GM12878 (cell line): ENCODE measurements at regions not wholly inside any gene's neighbourhood (a gene's known extent, or its start where the extent isn't known, plus 50 kb on each side); places are given as distances from the start of the nearest gene placed in this dataset.

Experiments used
- ATAC-seq: fragments of 200-7000 bp; cut with Tn5 transposase; 3 replicates; pipeline ENCODE4 v1.9.1; 2020; ENCODE audit warnings: mild to moderate bottlenecking, moderate library complexity
- BruUV-seq: library from RNA; stranded (reverse); fragments of 400-500 nt; replicated peaks from 2 replicates; lab custom pipeline; 2021; lab: Mats Ljungman, UMichigan
- CTCF ChIA-PET: fragments of 300-600 bp; sonication (Branson Sonifier 250); formaldehyde crosslinking; extraction: SDS; loops from one replicate; lab custom pipeline; 2021; ENCODE audit warnings: inconsistent platforms; lab: Yijun Ruan, JAX
- POLR2A ChIA-PET: fragments of 350-600 bp; formaldehyde crosslinking; extraction: SDS; loops from one replicate; lab custom pipeline; 2021; ENCODE audit warnings: inconsistent platforms; lab: Charles Lee
- RAD21 ChIA-PET: fragments of 300-600 bp; sonication (Branson Sonifier 250); formaldehyde crosslinking; loops from one replicate; lab custom pipeline; 2023; ENCODE audit warnings: antibody characterized with exemption; ENCODE audit not compliant: unreplicated experiment; lab: Charles Lee
- SMC1A ChIA-PET: fragments of 300-600 bp; sonication (Branson Sonifier 250); formaldehyde crosslinking; loops from one replicate; lab custom pipeline; 2023; ENCODE audit not compliant: unreplicated experiment, uncharacterized antibody; lab: Charles Lee
- DNase-seq: peaks from one replicate; pipeline ENCODE4 v3.0.0-alpha.2; 2011; ENCODE audit warnings: low read depth, low spot score
- FAIRE-seq: peaks from 3 replicates; lab custom pipeline; 2011; peaks lifted over from hg19 to GRCh38; lab: Jason Lieb, UNC
- H2AFZ ChIP-seq: 2 replicates; pipeline ENCODE4 v1.6.0; 2011; ENCODE audit warnings: low read depth, low read length, control low read depth; ENCODE audit not compliant: control insufficient read depth
- H3K27ac ChIP-seq: 2 replicates; pipeline ENCODE4 v1.5.1; 2011; ENCODE audit warnings: control low read depth; ENCODE audit not compliant: control insufficient read depth, insufficient read depth
- H3K27me3 ChIP-seq, 2 experiments: replicated peaks in 1 of 2; 2 replicates each; pipeline versions ENCODE4 v1.6.0 to v1.6.1; 2011; ENCODE audit warnings: low read length in 1 of 2; ENCODE audit not compliant: control insufficient read depth in 2 of 2, insufficient read depth in 2 of 2
- H3K36me3 ChIP-seq, 2 experiments: 2 replicates each; pipeline ENCODE4 v1.5.1; 2011; ENCODE audit warnings: low read length in 1 of 2; ENCODE audit not compliant: control insufficient read depth in 2 of 2, insufficient read depth in 2 of 2
- H3K4me1 ChIP-seq: 2 replicates; pipeline ENCODE4 v1.6.1; 2011; ENCODE audit warnings: mild to moderate bottlenecking, low read length, moderate library complexity, mixed read lengths; ENCODE audit not compliant: control insufficient read depth, insufficient read depth
- H3K4me2 ChIP-seq: 2 replicates; pipeline ENCODE4 v1.6.0; 2011; ENCODE audit warnings: control low read depth; ENCODE audit not compliant: control insufficient read depth, insufficient read depth
- H3K4me3 ChIP-seq: fragments of 200-600 bp; sonication (generic); 2 replicates; pipeline ENCODE4 v1.5.1; 2016
- H3K79me2 ChIP-seq: 2 replicates; pipeline ENCODE4 v1.6.0; 2011; ENCODE audit warnings: low read length; ENCODE audit not compliant: control insufficient read depth, insufficient read depth
- H3K9ac ChIP-seq: 2 replicates; pipeline ENCODE4 v1.8.0; 2011; ENCODE audit warnings: low read length, control low read depth, mixed read lengths; ENCODE audit not compliant: control insufficient read depth, insufficient read depth
- H3K9me3 ChIP-seq: replicated peaks from 3 replicates; pipeline ENCODE4 v1.5.1; 2011; ENCODE audit warnings: mild to moderate bottlenecking, low read length; ENCODE audit not compliant: control insufficient read depth, insufficient read depth
- H4K20me1 ChIP-seq: 2 replicates; pipeline ENCODE4 v1.6.0; 2011; ENCODE audit not compliant: control insufficient read depth, insufficient read depth
- BACH1 ChIP-seq: fragments of 450-650 bp; IDR thresholded peaks from 2 replicates; pipeline ENCODE4 v1.6.1; 2017; ENCODE audit warnings: mild to moderate bottlenecking, borderline replicate concordance
- CHD1 ChIP-seq: IDR thresholded peaks from 2 replicates; pipeline ENCODE4 v1.6.1; 2012; ENCODE audit warnings: low read depth, low read length, improper control_type of control experiment
- EGR1 ChIP-seq, 2 experiments: IDR thresholded peaks; 1 replicate in 1 of 2; 2 replicates in 1 of 2; pipeline ENCODE4 v1.6.1; 2011 to 2012; ENCODE audit warnings: low read depth in 2 of 2, low read length in 2 of 2, borderline replicate concordance in 1 of 2, mild to moderate bottlenecking in 1 of 2, moderate library complexity in 1 of 2
- MXI1 ChIP-seq: fragments of 150-350 bp; IDR thresholded peaks from 2 replicates; pipeline ENCODE4 v1.6.1; 2011; ENCODE audit warnings: low read depth, mild to moderate bottlenecking, inconsistent platforms, low read length, improper control_type of control experiment
- PAX8 ChIP-seq: fragments of 450-650 bp; IDR thresholded peaks from 2 replicates; pipeline ENCODE4 v1.6.1; 2017; ENCODE audit warnings: mild to moderate bottlenecking, moderate library complexity
- SMAD5 ChIP-seq: IDR thresholded peaks from 2 replicates; pipeline ENCODE4 v1.6.1; 2016; ENCODE audit warnings: antibody characterized with exemption, low read depth
- TCF12 ChIP-seq: IDR thresholded peaks from 2 replicates; pipeline ENCODE4 v1.6.1; 2011; ENCODE audit warnings: low read depth, mild to moderate bottlenecking, low read length
- ZBED1 ChIP-seq: IDR thresholded peaks from 2 replicates; pipeline ENCODE4 v1.6.1; 2016; ENCODE audit warnings: borderline replicate concordance
- WGBS: methylation state at CpG from one replicate; pipeline ENCODE4 v1.1.6; 2016; ENCODE audit warnings: low lambda C conversion rate; ENCODE audit not compliant: insufficient replicate concordance, insufficient coverage; ENCODE audit errors: missing lambda C conversion rate; 5-methylcytosine and 5-hydroxymethylcytosine counted together
- in situ Hi-C: fragments of 300-500 bp; cut with MboI; formaldehyde crosslinking; loops from 9 replicates; pipeline ENCODE4 v1.14.3; 2018; ENCODE audit warnings: mixed read lengths
- intact Hi-C: fragments of 100-400 bp; cut with micrococcal nuclease; formaldehyde crosslinking; loops from one replicate; pipeline ENCODE4 v1.14.2; 2022; ENCODE audit not compliant: unreplicated experiment
- TF ChIP-seq, protein P1 (sequence below): IDR thresholded peaks from 2 replicates; pipeline ENCODE4 v1.6.1; 2011; ENCODE audit warnings: borderline replicate concordance, low read depth, mild to moderate bottlenecking, moderate library complexity, mixed read lengths, low read length; ENCODE audit not compliant: insufficient read depth; ENCODE audit errors: extremely low read length
- TF ChIP-seq, protein P2 (sequence below): fragments of 450-650 bp; formaldehyde crosslinking; IDR thresholded peaks from 2 replicates; pipeline ENCODE4 v1.4.0; 2020; ENCODE audit warnings: mild to moderate bottlenecking, moderate library complexity
- TF ChIP-seq, protein P3 (sequence below): IDR thresholded peaks from 2 replicates; pipeline ENCODE4 v1.6.1; 2012; ENCODE audit warnings: low read depth, low read length, improper control_type of control experiment

DNA sequence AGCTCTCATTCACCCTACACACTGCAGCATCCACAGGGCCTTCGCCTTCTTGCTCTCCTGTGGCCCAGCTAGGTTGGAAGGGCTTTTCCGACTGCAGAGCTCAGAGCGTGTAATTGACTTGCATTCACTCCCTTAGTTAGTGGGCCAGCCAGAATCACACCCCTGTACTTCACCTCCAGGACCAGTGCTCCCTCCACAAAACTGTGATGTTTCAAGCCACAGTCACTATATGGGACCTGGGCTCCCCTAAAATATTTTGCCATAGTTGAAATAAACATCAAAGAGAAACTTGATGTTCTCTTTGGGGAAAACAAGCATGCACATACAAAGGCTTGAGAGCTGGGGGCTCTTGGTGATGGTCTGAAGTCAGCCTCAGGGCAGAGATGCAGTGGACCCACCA lies 69.7 kb upstream of the POU3F3 start (continued):
- TF ChIP-seq, protein P1, sequence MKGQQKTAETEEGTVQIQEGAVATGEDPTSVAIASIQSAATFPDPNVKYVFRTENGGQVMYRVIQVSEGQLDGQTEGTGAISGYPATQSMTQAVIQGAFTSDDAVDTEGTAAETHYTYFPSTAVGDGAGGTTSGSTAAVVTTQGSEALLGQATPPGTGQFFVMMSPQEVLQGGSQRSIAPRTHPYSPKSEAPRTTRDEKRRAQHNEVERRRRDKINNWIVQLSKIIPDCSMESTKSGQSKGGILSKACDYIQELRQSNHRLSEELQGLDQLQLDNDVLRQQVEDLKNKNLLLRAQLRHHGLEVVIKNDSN = no peak
- no peak for TF ChIP-seq PAX8

DNA sequence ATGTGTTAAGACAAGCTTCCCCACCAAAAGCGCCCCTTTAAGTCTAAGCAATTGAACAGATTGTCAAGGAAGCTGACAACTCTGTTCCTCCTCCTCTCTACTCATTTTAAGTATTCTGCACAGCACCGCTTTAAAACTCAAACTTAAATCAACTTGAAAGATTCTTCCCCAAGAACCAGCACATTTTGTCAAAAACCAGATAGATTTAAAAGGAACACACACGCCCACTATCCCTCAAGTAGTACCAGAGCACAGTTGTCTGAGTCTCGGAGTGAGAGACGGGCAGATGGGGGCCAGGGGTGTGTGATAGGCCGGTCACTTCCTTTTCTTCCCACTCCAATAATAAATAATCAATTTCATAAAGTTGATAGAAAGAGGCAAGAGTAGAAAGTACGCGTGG lies 67.7 kb upstream of the POU3F3 start:
- RAD21 ChIA-PET = no interaction called here
- no peak overlapping the region for H3K27ac ChIP-seq
- POLR2A ChIA-PET = no interaction called here
- no peaks in the 10 kb centered on the region for H3K4me1 ChIP-seq
- DNase-seq = no peak
- no peak overlapping the region for H3K4me2 ChIP-seq
- FAIRE-seq = no peak
- no peak overlapping the region for H3K9ac ChIP-seq
- intact Hi-C loops (no loop called here), in situ Hi-C loops (no loop called here)
- ATAC-seq = no peak
- no peaks in the 10 kb centered on the region for H3K79me2 ChIP-seq
- H4K20me1 ChIP-seq = no peaks in the 10 kb centered on the region
- no peak overlapping the region for H3K4me3 ChIP-seq
- no peaks in the 10 kb centered on the region for H3K9me3 ChIP-seq
- no peaks in the 10 kb centered on the region for H3K27me3 ChIP-seq
- H3K36me3 ChIP-seq = no peaks in the 10 kb centered on the region
- 47% methylated on average over 8 of the region's 8 CpGs for WGBS
- no peak overlapping the region for H2AFZ ChIP-seq
- BruUV-seq = no TSS peak
- SMC1A ChIA-PET = no interaction called here
- TF ChIP-seq TCF12 (no peak), CHD1 (no peak)
- CTCF ChIA-PET = no interaction called here

DNA sequence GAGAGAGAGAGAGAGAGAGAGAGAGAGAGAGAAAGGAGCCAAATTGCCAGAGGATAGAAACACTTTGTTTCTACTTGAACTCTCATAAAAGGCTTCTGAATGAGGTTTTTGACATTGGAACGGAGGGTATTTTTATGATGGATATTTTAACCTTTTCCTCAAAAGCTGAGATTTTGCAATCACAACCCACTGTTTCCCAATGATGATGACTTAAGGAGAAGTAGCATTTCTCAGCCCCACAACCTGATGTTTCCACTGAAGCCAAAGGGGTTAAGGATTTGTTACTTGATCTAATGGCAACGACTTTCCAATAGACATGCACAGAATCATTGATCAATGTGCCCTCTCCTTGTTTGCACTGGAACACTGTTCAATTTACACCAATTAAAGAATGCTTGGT lies 67.1 kb upstream of the POU3F3 start:
- FAIRE-seq (no peak), ATAC-seq (no peak), DNase-seq (no peak)
- no peak overlapping the region for H2AFZ ChIP-seq
- no peaks in the 10 kb centered on the region for H3K27me3 ChIP-seq
- H3K4me1 ChIP-seq = no peaks in the 10 kb centered on the region
- in situ Hi-C loops = no loop called here
- no peaks in the 10 kb centered on the region for H3K79me2 ChIP-seq
- H4K20me1 ChIP-seq = no peaks in the 10 kb centered on the region
- WGBS = 0% methylated on average over 2 of the region's 2 CpGs
- CTCF ChIA-PET = no interaction called here
- H3K9me3 ChIP-seq = no peaks in the 10 kb centered on the region
- no peak overlapping the region for H3K4me2 ChIP-seq
- SMC1A ChIA-PET = no interaction called here
- intact Hi-C loops = no loop called here
- no peaks in the 10 kb centered on the region for H3K36me3 ChIP-seq
- BruUV-seq = no TSS peak
- H3K4me3 ChIP-seq = no peak overlapping the region
- RAD21 ChIA-PET = no interaction called here
- H3K9ac ChIP-seq = no peak overlapping the region
- no peak overlapping the region for H3K27ac ChIP-seq
- POLR2A ChIA-PET = no interaction called here
- no peak for TF ChIP-seq SMAD5
- TF ChIP-seq, protein P2, sequence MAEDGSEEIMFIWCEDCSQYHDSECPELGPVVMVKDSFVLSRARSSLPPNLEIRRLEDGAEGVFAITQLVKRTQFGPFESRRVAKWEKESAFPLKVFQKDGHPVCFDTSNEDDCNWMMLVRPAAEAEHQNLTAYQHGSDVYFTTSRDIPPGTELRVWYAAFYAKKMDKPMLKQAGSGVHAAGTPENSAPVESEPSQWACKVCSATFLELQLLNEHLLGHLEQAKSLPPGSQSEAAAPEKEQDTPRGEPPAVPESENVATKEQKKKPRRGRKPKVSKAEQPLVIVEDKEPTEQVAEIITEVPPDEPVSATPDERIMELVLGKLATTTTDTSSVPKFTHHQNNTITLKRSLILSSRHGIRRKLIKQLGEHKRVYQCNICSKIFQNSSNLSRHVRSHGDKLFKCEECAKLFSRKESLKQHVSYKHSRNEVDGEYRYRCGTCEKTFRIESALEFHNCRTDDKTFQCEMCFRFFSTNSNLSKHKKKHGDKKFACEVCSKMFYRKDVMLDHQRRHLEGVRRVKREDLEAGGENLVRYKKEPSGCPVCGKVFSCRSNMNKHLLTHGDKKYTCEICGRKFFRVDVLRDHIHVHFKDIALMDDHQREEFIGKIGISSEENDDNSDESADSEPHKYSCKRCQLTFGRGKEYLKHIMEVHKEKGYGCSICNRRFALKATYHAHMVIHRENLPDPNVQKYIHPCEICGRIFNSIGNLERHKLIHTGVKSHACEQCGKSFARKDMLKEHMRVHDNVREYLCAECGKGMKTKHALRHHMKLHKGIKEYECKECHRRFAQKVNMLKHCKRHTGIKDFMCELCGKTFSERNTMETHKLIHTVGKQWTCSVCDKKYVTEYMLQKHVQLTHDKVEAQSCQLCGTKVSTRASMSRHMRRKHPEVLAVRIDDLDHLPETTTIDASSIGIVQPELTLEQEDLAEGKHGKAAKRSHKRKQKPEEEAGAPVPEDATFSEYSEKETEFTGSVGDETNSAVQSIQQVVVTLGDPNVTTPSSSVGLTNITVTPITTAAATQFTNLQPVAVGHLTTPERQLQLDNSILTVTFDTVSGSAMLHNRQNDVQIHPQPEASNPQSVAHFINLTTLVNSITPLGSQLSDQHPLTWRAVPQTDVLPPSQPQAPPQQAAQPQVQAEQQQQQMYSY (CRISPR knock-in tag) = no peak
- no peak for TF ChIP-seq MXI1
- TF ChIP-seq BACH1 = no peak
- TF ChIP-seq, protein P3, sequence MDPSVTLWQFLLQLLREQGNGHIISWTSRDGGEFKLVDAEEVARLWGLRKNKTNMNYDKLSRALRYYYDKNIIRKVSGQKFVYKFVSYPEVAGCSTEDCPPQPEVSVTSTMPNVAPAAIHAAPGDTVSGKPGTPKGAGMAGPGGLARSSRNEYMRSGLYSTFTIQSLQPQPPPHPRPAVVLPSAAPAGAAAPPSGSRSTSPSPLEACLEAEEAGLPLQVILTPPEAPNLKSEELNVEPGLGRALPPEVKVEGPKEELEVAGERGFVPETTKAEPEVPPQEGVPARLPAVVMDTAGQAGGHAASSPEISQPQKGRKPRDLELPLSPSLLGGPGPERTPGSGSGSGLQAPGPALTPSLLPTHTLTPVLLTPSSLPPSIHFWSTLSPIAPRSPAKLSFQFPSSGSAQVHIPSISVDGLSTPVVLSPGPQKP = no peak
- TF ChIP-seq EGR1 (IDR thresholded peaks at IDR 0.05; ENCODE audit: borderline replicate concordance in 1 of 2, low read depth in 2 of 2, low read length in 2 of 2) = no peak
- no peak for TF ChIP-seq ZBED1
